ENCODE measurements at regions not wholly inside any gene's neighbourhood (a gene's known extent, or its start where the extent isn't known, plus 50 kb on each side); places are given as distances from the start of the nearest gene placed in this dataset.

DNA sequence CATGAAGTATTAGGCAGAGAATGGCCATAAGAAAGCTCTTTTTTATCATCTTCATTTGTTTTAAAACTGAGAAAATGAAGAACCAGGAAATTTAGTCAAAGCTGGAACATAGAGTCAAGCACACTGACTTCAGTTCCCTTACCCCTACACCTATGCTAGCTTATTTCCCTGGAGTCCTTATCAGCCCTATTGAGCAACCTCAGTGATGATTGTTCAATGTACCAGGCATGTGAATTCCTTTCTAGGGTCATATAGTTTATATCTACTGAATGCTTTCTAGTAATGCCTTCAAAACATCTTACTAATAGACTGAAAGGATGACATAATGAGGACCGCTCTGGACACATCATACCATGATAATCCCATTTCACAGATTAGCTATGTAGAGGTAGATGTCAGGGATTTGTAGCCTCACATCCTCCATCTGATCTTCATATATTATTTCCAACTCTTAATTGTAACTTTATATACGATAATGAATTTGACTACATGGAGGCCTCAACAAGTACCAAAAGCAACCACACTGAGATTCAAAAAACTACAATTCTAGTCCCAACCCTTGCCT is 460.4 kb upstream of the DYNLRB2 start:
- Mint-ChIP-seq H3K4me3 (ENCODE audit: unreplicated experiment) (no peak overlapping the region), H3K9me3 (ENCODE audit: unreplicated experiment) (no peaks in the 10 kb centered on the region), H3K27ac (ENCODE audit: unreplicated experiment) (no peak overlapping the region), H3K36me3 (ENCODE audit: low read depth, unreplicated experiment) (no peaks in the 10 kb centered on the region), H3K27me3 (ENCODE audit: unreplicated experiment) (no peaks in the 10 kb centered on the region), H3K4me1 (ENCODE audit: unreplicated experiment) (peaks cover 2% of the 10 kb centered on the region)
- no peak for DNase-seq (ENCODE audit: low spot score)
- TF ChIP-seq, protein P1, sequence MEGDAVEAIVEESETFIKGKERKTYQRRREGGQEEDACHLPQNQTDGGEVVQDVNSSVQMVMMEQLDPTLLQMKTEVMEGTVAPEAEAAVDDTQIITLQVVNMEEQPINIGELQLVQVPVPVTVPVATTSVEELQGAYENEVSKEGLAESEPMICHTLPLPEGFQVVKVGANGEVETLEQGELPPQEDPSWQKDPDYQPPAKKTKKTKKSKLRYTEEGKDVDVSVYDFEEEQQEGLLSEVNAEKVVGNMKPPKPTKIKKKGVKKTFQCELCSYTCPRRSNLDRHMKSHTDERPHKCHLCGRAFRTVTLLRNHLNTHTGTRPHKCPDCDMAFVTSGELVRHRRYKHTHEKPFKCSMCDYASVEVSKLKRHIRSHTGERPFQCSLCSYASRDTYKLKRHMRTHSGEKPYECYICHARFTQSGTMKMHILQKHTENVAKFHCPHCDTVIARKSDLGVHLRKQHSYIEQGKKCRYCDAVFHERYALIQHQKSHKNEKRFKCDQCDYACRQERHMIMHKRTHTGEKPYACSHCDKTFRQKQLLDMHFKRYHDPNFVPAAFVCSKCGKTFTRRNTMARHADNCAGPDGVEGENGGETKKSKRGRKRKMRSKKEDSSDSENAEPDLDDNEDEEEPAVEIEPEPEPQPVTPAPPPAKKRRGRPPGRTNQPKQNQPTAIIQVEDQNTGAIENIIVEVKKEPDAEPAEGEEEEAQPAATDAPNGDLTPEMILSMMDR (IDR thresholded peaks at IDR 0.05; ENCODE audit: unreplicated experiment): no peak

DNA sequence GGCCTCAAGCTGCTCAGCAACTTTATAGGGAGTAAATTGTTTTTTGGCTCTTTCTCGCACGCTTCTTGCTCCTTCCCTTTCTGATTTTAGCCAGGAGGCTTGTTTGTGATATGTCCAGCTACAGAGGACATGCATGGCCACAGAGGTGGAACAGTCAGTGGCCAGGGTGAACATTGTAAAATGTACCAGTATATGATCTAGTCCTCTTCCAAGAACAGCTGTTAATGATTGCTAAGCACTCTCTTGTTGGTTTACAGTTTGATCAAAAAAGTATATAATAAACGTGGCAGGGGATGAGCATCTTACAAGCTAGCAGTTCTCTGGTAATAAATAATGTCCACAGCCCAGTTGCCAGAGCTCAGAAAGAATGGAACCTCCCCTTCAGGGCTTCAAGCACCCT is 461.7 kb upstream of the DYNLRB2 start:
- no peak for DNase-seq (ENCODE audit: low spot score)
- TF ChIP-seq, protein P1 (IDR thresholded peaks at IDR 0.05; ENCODE audit: unreplicated experiment): no peak
- Mint-ChIP-seq H3K27me3 (ENCODE audit: unreplicated experiment) (no peaks in the 10 kb centered on the region), H3K27ac (ENCODE audit: unreplicated experiment) (no peak overlapping the region), H3K4me3 (ENCODE audit: unreplicated experiment) (no peak overlapping the region), H3K9me3 (ENCODE audit: unreplicated experiment) (no peaks in the 10 kb centered on the region), H3K36me3 (ENCODE audit: low read depth, unreplicated experiment) (no peaks in the 10 kb centered on the region), H3K4me1 (ENCODE audit: unreplicated experiment) (peaks cover 2% of the 10 kb centered on the region)

DNA sequence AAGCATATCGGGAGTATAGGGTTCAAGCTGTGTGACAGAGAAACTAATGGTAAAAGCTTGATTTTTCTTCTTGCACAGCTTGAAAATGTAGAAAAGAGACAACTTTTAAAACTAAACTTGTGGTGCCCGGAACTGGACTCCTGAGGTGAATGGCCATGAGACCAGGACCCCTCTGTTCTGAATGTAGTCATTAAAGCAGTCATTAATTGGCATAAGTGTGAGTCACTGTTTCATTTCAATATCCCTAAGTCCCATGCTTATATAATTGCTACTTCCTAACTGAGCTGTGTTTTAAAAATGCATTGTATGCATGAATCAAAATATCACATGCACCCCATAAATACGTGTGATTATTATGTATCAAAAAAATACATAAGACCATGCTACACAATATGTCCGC is 463.1 kb upstream of the DYNLRB2 start:
- Mint-ChIP-seq H3K9me3 (ENCODE audit: unreplicated experiment) (no peaks in the 10 kb centered on the region), H3K36me3 (ENCODE audit: low read depth, unreplicated experiment) (no peaks in the 10 kb centered on the region), H3K4me1 (ENCODE audit: unreplicated experiment) (peaks cover 2% of the 10 kb centered on the region), H3K27me3 (ENCODE audit: unreplicated experiment) (no peaks in the 10 kb centered on the region), H3K27ac (ENCODE audit: unreplicated experiment) (no peak overlapping the region), H3K4me3 (ENCODE audit: unreplicated experiment) (no peak overlapping the region)
- TF ChIP-seq, protein P1 (IDR thresholded peaks at IDR 0.05; ENCODE audit: unreplicated experiment): no peak
- DNase-seq (ENCODE audit: low spot score): no peak

DNA sequence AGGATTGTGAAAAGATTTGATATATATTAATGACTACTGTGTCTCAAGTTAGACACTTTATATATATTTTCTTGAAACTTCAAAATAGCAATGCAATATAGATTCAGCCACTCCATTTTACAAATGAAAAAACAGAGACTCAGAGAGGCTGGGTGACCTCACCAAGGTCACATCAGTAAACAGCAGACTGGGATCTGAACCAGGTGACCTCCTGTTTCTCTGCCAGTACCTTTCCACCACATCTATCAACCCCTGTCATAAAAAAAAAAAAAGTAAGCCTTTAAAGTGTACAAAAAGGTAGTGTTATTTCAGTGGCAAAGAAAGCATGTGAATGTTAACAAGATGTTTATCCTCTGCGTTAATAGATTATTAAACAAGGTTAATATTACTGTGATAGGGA is 466.5 kb upstream of the DYNLRB2 start:
- Mint-ChIP-seq H3K4me3 (ENCODE audit: unreplicated experiment) (no peak overlapping the region), H3K4me1 (ENCODE audit: unreplicated experiment) (no peaks in the 10 kb centered on the region), H3K36me3 (ENCODE audit: low read depth, unreplicated experiment) (no peaks in the 10 kb centered on the region), H3K27ac (ENCODE audit: unreplicated experiment) (no peak overlapping the region), H3K27me3 (ENCODE audit: unreplicated experiment) (peaks cover 3% of the 10 kb centered on the region), H3K9me3 (ENCODE audit: unreplicated experiment) (no peaks in the 10 kb centered on the region)
- no peak for DNase-seq (ENCODE audit: low spot score)
- TF ChIP-seq, protein P1 (IDR thresholded peaks at IDR 0.05; ENCODE audit: unreplicated experiment): no peak

DNA sequence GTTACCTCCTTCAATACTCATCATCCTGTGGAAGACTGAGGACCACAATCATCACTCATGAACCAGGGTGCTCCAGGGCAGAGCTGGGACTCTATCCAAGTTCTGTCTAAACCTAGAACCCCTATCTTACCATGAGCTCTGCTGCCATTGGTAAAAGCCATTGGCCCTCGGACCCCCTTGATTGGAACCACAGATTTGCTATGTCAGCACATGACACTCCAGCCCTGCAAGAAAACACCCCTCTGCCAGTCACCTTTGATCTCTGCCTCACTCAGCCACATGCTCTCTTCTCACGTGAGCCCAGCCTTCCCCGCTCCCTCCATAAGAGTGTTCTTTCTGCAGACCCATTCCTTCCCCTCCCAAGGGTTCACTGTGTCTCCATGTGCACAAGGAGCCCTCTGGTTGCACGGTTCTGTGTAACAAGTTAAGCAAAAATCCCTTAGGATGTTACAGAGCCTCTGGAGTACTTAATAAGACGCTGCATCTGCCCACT is 468.8 kb upstream of the DYNLRB2 start:
- no peak for DNase-seq (ENCODE audit: low spot score)
- no peaks in the 10 kb centered on the region for H3K36me3 Mint-ChIP-seq (ENCODE audit: low read depth, unreplicated experiment)
- H3K9me3 Mint-ChIP-seq (ENCODE audit: unreplicated experiment): no peaks in the 10 kb centered on the region
- TF ChIP-seq, protein P1 (IDR thresholded peaks at IDR 0.05; ENCODE audit: unreplicated experiment): no peak
- peaks cover 3% of the 10 kb centered on the region for H3K27me3 Mint-ChIP-seq (ENCODE audit: unreplicated experiment)
- H3K4me1 Mint-ChIP-seq (ENCODE audit: unreplicated experiment): no peaks in the 10 kb centered on the region
- H3K27ac Mint-ChIP-seq (ENCODE audit: unreplicated experiment): no peak overlapping the region
- H3K4me3 Mint-ChIP-seq (ENCODE audit: unreplicated experiment): no peak overlapping the region

Measured in endothelial cell (in vitro differentiated cells).